CD4-positive, CD25-positive, alpha-beta regulatory T cell (primary cell): ENCODE measurements at regions not wholly inside any gene's neighbourhood (a gene's known extent, or its start where the extent isn't known, plus 50 kb on each side); places are given as distances from the start of the nearest gene placed in this dataset.
"Not testable (repeated sequence)": the region's sequence is repeated elsewhere in the genome, so short reads cannot be mapped to it uniquely, and the experiment has no call there.

ENCODE experiments used
- ATAC-seq, 2 donors: fragments of 150-1000 bp; cut with Tn5 transposase; one replicate each; pipeline ENCODE4 v1.10.0; 2021; ENCODE audit warnings: low read depth in 2 of 2, moderate number of reproducible peaks in 2 of 2, moderate library complexity in 1 of 2
- DNase-seq, 3 donors: peaks; one replicate each; pipeline versions ENCODE4 v3.0.0 to v3.0.0-alpha.2; 2012 to 2022; ENCODE audit warnings: mixed read lengths in 1 of 3
- H3K27ac ChIP-seq: one replicate; pipeline ENCODE4 v1.7.0; 2013; ENCODE audit warnings: mild to moderate bottlenecking, low read length; ENCODE audit not compliant: insufficient read depth, poor library complexity, severe bottlenecking
- H3K27me3 ChIP-seq: one replicate; pipeline ENCODE4 v1.7.0; 2013; ENCODE audit warnings: low read length; ENCODE audit not compliant: control insufficient read depth, insufficient read depth
- H3K36me3 ChIP-seq: one replicate; pipeline ENCODE4 v1.7.0; 2013; ENCODE audit warnings: mild to moderate bottlenecking, low read length, moderate library complexity; ENCODE audit not compliant: control insufficient read depth, insufficient read depth
- H3K4me1 ChIP-seq: 2 replicates; pipeline ENCODE4 v1.7.0; 2013; ENCODE audit warnings: mild to moderate bottlenecking, low read length; ENCODE audit not compliant: insufficient read depth, control insufficient read depth, poor library complexity, severe bottlenecking
- H3K4me3 ChIP-seq: one replicate; pipeline ENCODE4 v1.7.0; 2013; ENCODE audit warnings: low read depth, mild to moderate bottlenecking, low read length, moderate library complexity
- H3K9me3 ChIP-seq, 2 experiments: 1 replicate in 1 of 2; 2 replicates in 1 of 2; pipeline ENCODE4 v1.7.0; 2013; ENCODE audit warnings: low read length in 2 of 2, mild to moderate bottlenecking in 1 of 2, moderate library complexity in 1 of 2; ENCODE audit not compliant: control insufficient read depth in 2 of 2
- H3K27ac Mint-ChIP-seq, 3 donors: one replicate each; pipeline ENCODE4 v1.8.0; 2020 to 2022; ENCODE audit warnings: mild to moderate bottlenecking in 3 of 3, mixed read lengths in 3 of 3, moderate library complexity in 2 of 3
- H3K27me3 Mint-ChIP-seq: one replicate; pipeline ENCODE4 v1.8.0; 2022; ENCODE audit warnings: mild to moderate bottlenecking, mixed read lengths
- H3K36me3 Mint-ChIP-seq: one replicate; pipeline ENCODE4 v1.8.0; 2020; ENCODE audit warnings: mixed read lengths
- H3K4me1 Mint-ChIP-seq, 4 donors: one replicate each; pipeline ENCODE4 v1.8.0; 2020 to 2022; ENCODE audit warnings: mixed read lengths in 4 of 4, mild to moderate bottlenecking in 1 of 4
- H3K4me3 Mint-ChIP-seq, 4 donors: one replicate each; pipeline ENCODE4 v1.8.0; 2020 to 2022; ENCODE audit warnings: mild to moderate bottlenecking in 4 of 4, mixed read lengths in 4 of 4, moderate library complexity in 3 of 4
- H3K9me3 Mint-ChIP-seq, 7 donors: one replicate each; pipeline ENCODE4 v1.8.0; 2020 to 2022; ENCODE audit warnings: mixed read lengths in 7 of 7, mild to moderate bottlenecking in 3 of 7, moderate library complexity in 2 of 7

- not testable (repeated sequence) for H3K4me3 Mint-ChIP-seq, H3K9me3 Mint-ChIP-seq, H3K27me3 ChIP-seq, H3K4me1 Mint-ChIP-seq, DNase-seq, H3K9me3 ChIP-seq, H3K36me3 Mint-ChIP-seq, H3K4me1 ChIP-seq, H3K36me3 ChIP-seq, H3K27ac Mint-ChIP-seq, ATAC-seq, H3K27me3 Mint-ChIP-seq, H3K4me3 ChIP-seq, H3K27ac ChIP-seq
These were observed 351.8 kb downstream of the TEX29 start for GRCh38 chr13:111672198-111672597.

DNA sequence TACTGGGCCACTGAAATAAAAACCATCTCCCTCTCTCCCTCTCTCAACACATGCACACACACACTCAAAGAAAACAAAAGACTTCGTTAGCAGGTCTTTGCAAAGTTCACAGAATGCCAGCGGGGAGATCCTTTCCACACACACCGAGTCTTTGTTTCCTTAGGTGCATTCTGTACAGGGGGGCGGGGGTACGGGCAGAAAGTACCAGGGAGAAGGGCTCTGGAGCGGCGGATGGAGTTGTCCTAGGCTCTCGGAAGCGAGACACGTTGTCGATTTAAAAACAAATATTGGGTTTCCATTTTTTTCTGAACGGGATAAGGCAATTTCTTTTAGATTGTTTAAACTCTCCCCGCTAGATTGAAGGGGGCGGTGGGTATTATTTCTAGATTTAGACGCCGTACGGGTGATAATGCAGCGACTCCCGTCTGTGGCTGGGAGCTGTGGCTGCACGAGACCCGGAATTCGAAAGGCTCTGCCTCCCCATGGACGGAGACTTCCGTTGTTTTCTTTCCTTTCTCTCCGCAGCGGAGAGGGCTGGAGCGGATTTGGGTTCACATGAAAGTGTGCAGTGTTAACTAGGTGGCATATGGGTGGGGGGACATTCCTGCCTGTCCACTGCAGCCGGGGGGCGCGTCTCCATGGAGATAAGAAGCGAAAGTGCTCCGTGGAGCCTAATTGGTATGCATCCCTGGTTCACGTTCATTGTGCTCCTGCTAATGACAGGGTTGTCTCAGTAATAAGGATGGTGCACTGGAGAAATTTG is 357.9 kb downstream of the TEX29 start:
- H3K4me3 ChIP-seq, H3K9me3 Mint-ChIP-seq, ATAC-seq, H3K36me3 Mint-ChIP-seq, H3K27ac ChIP-seq, DNase-seq, H3K4me3 Mint-ChIP-seq, H3K27me3 Mint-ChIP-seq, H3K27me3 ChIP-seq, H3K9me3 ChIP-seq, H3K36me3 ChIP-seq, H3K27ac Mint-ChIP-seq, H3K4me1 Mint-ChIP-seq, H3K4me1 ChIP-seq: not testable (repeated sequence)

- not testable (repeated sequence) for H3K27me3 ChIP-seq, H3K9me3 ChIP-seq, H3K9me3 Mint-ChIP-seq, H3K4me1 Mint-ChIP-seq, H3K27ac Mint-ChIP-seq, H3K27ac ChIP-seq, H3K27me3 Mint-ChIP-seq, DNase-seq, ATAC-seq, H3K36me3 Mint-ChIP-seq, H3K36me3 ChIP-seq, H3K4me3 ChIP-seq, H3K4me3 Mint-ChIP-seq, H3K4me1 ChIP-seq
These were observed 359.2 kb downstream of the TEX29 start for GRCh38 chr13:111679645-111680044.

DNA sequence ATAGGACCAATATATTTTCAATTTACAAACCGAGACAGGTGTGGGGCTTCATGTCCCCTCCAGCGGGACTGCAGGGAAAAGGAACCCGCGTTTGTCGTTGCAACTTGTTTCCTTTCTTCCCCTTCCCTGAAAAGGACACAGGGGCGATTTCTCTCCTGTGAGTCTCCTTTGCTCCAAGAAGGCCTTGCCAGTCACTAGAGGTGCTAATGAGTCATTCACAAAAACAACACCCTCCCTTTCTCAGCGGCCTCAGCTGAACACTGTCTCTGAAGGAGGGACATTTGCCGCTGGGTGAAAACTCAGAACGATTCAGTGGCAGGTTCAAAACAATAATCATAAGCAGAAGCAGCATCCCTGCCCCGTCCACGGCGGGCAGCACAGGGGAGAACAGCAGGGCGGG is 359.7 kb downstream of the TEX29 start:
- H3K4me3 Mint-ChIP-seq, H3K36me3 ChIP-seq, H3K27me3 Mint-ChIP-seq, DNase-seq, H3K27ac Mint-ChIP-seq, H3K27ac ChIP-seq, H3K4me3 ChIP-seq, H3K9me3 ChIP-seq, H3K27me3 ChIP-seq, H3K9me3 Mint-ChIP-seq, ATAC-seq, H3K4me1 ChIP-seq, H3K4me1 Mint-ChIP-seq, H3K36me3 Mint-ChIP-seq: not testable (repeated sequence)

GRCh38 chr13:111692028-111692427 is 371.6 kb downstream of the TEX29 start:
- not testable (repeated sequence) for H3K9me3 Mint-ChIP-seq, H3K4me1 ChIP-seq, H3K27me3 Mint-ChIP-seq, H3K4me1 Mint-ChIP-seq, H3K36me3 ChIP-seq, H3K36me3 Mint-ChIP-seq, H3K4me3 ChIP-seq, DNase-seq, H3K4me3 Mint-ChIP-seq, H3K27ac ChIP-seq, H3K9me3 ChIP-seq, ATAC-seq, H3K27me3 ChIP-seq, H3K27ac Mint-ChIP-seq

- ATAC-seq, H3K4me1 ChIP-seq, H3K27ac ChIP-seq, H3K27me3 Mint-ChIP-seq, DNase-seq, H3K9me3 ChIP-seq, H3K9me3 Mint-ChIP-seq, H3K36me3 ChIP-seq, H3K4me1 Mint-ChIP-seq, H3K27ac Mint-ChIP-seq, H3K36me3 Mint-ChIP-seq, H3K4me3 ChIP-seq, H3K4me3 Mint-ChIP-seq, H3K27me3 ChIP-seq: not testable (repeated sequence)
These were observed 370.8 kb upstream of the SOX1 start for GRCh38 chr13:111696121-111696520.

DNA sequence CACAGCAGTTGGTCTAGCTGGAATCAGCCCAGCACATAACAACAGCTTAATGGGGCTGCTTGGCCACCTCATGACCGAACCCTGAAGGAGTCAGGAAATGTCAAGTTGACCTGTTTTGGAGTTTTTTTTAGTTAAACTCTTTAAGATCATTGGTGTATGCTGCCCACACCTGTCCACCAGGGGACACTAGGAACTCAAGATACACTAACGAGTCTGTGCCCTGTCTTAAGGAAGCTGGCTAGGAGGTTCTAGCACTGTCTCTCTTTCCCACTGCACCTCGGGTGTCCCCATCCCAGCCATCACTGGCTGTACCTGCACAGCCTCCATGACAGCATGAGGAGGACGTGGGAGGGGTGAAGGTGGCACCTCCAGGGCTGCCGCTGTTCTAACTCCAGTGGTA is 364.9 kb upstream of the SOX1 start:
- not testable (repeated sequence) for H3K27ac Mint-ChIP-seq, DNase-seq, H3K4me1 Mint-ChIP-seq, H3K27me3 Mint-ChIP-seq, H3K27ac ChIP-seq, H3K27me3 ChIP-seq, H3K9me3 Mint-ChIP-seq, H3K36me3 ChIP-seq, H3K36me3 Mint-ChIP-seq, H3K4me3 Mint-ChIP-seq, H3K4me3 ChIP-seq, ATAC-seq, H3K9me3 ChIP-seq, H3K4me1 ChIP-seq
